LNCaP clone FGC (cell line): ENCODE measurements at regions not wholly inside any gene's neighbourhood (a gene's known extent, or its start where the extent isn't known, plus 50 kb on each side); places are given as distances from the start of the nearest gene placed in this dataset.

Source experiments
- DNase-seq: peaks from one replicate; pipeline ENCODE4 v3.0.0-alpha.2; 2011; ENCODE audit warnings: low read depth
- H3K4me3 ChIP-seq: 2 replicates; pipeline ENCODE4 v1.5.1; 2011; ENCODE audit warnings: mild to moderate bottlenecking, low read depth, low read length, control low read depth
- CTCF ChIP-seq: IDR thresholded peaks from 2 replicates; pipeline ENCODE4 v1.5.1; 2012; ENCODE audit warnings: mild to moderate bottlenecking; ENCODE audit not compliant: control insufficient read depth, insufficient read depth; ENCODE audit errors: extremely low read depth

DNA sequence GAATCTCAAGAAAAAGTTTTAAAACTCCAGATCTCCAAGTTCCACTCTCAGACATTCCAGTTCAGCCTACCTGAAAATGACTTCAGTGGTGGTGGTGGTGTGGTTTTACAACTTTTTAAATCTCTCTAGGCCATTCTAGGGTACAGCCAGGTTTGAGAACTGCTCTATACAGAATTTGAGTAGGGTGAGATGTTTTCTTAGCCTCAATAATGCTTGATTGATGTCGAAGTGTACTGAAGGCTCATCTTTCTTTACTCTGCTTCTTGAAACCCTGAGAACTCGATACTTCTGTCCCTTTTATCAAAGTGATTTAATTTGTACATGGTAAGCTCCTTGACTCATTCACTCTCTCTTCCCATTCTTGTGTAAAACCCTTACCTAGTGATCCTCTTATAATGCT, 143.8 kb downstream of the FAM124B start:
- TF ChIP-seq CTCF, result no peak
- DNase-seq, result no peak
- no peak overlapping the region for H3K4me3 ChIP-seq

DNA sequence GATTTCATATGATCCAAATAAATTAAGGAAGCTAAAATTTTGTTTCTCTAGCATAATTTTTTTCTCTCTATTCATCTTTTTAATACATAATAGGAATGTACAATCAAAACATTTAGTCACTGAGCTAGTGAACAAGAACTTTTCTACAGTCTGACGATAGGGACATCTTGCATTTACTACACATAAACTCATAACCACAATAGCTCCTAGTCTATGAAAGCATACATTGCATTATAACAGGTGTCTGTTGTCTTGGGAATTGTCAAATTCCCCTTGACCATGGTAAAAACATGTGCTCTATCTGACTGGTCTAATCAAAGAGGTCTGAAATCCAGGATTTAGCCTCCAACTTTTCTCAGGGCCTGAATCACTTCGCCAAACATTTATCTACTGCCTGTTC, 144.8 kb downstream of the FAM124B start:
- no peak for DNase-seq
- no peak overlapping the region for H3K4me3 ChIP-seq
- TF ChIP-seq CTCF, result no peak

GRCh38 chr2:224253464-224253863, 148.4 kb downstream of the FAM124B start:
- no peak for DNase-seq
- H3K4me3 ChIP-seq, result no peak overlapping the region
- TF ChIP-seq CTCF, result no peak

DNA sequence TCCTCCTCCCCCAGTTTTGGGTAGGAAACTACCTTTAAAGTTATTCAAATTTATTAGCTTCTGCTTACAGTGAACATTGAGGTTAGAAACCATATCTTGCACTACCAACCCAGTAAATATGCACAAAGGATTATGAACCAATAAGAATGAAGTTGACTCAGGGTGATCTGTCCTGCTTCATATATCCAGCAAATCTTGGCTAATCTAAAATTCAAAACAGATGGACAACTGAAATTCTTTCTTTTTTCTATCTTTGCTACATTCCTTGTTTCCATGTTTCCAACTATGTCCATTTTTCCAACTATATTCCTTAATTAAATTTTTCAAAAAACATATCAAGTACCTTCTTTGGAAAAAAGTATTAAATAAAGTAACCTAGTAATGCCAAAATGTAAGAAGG, 149.3 kb downstream of the FAM124B start:
- no peak for DNase-seq
- TF ChIP-seq CTCF, result no peak
- H3K4me3 ChIP-seq, result no peak overlapping the region

- H3K4me3 ChIP-seq, result no peak overlapping the region
- no peak for DNase-seq
- no peak for TF ChIP-seq CTCF
Observed at GRCh38 chr2:224248944-224249371, 152.9 kb downstream of the FAM124B start.

GRCh38 chr2:224242561-224242960, 159.3 kb downstream of the FAM124B start:
- no peak for TF ChIP-seq CTCF
- no peak overlapping the region for H3K4me3 ChIP-seq
- no peak for DNase-seq

- no peak for TF ChIP-seq CTCF
- DNase-seq, result no peak
- no peak overlapping the region for H3K4me3 ChIP-seq
Observed at GRCh38 chr2:224241812-224242211, 160.1 kb downstream of the FAM124B start.
